ENCODE measurements at regions not wholly inside any gene's neighbourhood (a gene's known extent, or its start where the extent isn't known, plus 50 kb on each side); places are given as distances from the start of the nearest gene placed in this dataset.

DNA sequence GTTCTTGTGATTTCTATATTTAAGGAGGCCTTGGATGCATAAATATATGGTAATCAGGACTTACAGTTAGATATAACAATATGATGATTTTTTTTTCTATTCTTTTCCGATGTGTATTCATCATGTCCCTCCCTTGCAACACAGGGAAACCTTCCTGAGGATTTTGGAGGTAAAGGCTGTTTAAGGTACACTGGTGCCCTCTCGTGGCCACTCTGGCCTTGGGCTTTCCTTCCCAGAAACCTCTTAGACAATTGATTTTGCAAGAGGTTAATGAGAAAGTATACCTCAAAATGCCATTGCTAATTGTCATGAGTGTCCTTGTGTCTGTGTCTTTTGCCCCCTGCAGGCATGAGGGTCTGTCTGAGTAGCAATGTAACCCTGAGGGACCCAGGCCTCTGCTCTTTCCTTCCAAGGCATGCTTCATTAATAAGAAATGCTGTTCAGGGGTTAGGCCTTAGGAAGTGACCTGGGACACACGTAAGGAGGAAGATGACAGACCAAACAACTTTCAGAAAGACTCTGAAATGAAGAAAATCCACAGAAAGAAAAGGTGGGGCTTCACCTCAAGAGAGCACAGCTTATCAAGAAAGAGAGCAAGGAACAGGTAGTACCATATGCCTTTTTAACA is 70.3 kb upstream of the PPP2R3A start:
- Histone ChIP-seq H3K27me3 (ENCODE audit: control insufficient read depth, insufficient read depth, low read length) (no peaks in the 10 kb centered on the region), H2AFZ (ENCODE audit: low read length) (no peak overlapping the region), H3K9ac (ENCODE audit: insufficient read depth, low read length) (no peak overlapping the region), H3K4me3 (replicated peaks in 1 of 4; ENCODE audit: control extremely low read depth in 1 of 4, insufficient read depth in 1 of 4, low read depth in 3 of 4, low read length in 4 of 4) (no peak overlapping the region), H3K4me1 (ENCODE audit: control insufficient read depth, extremely low read depth, insufficient read depth, low read length) (peaks cover 2% of the 10 kb centered on the region), H3K27ac (ENCODE audit: insufficient read depth, low read length) (no peak overlapping the region), H4K20me1 (ENCODE audit: control insufficient read depth, extremely low read depth, insufficient read depth, low read length) (no peaks in the 10 kb centered on the region), H3K9me3 (ENCODE audit: control insufficient read depth, insufficient read depth, low read depth, low read length) (no peaks in the 10 kb centered on the region), H3K79me2 (ENCODE audit: control insufficient read depth, insufficient read depth, low read length) (no peaks in the 10 kb centered on the region), H3K36me3 (ENCODE audit: control insufficient read depth, insufficient read depth, low read length) (no peaks in the 10 kb centered on the region), H3K4me2 (ENCODE audit: extremely low read depth, insufficient read depth, low read length) (no peak overlapping the region)
- peak; percentile 63 to 83 for DNase-seq (ENCODE audit: low read depth in 2 of 2)
- TF ChIP-seq, protein P1, sequence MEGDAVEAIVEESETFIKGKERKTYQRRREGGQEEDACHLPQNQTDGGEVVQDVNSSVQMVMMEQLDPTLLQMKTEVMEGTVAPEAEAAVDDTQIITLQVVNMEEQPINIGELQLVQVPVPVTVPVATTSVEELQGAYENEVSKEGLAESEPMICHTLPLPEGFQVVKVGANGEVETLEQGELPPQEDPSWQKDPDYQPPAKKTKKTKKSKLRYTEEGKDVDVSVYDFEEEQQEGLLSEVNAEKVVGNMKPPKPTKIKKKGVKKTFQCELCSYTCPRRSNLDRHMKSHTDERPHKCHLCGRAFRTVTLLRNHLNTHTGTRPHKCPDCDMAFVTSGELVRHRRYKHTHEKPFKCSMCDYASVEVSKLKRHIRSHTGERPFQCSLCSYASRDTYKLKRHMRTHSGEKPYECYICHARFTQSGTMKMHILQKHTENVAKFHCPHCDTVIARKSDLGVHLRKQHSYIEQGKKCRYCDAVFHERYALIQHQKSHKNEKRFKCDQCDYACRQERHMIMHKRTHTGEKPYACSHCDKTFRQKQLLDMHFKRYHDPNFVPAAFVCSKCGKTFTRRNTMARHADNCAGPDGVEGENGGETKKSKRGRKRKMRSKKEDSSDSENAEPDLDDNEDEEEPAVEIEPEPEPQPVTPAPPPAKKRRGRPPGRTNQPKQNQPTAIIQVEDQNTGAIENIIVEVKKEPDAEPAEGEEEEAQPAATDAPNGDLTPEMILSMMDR (conservative IDR thresholded peaks at IDR 0.05 in 1 of 2, IDR thresholded peaks at IDR 0.05 in 1 of 2; ENCODE audit: low read depth in 1 of 2, low read length in 2 of 2), result peak; percentile 96 to 98
- no peak for TF ChIP-seq EZH2 (IDR thresholded peaks at IDR 0.05; ENCODE audit: low read length, missing control alignments)

DNA sequence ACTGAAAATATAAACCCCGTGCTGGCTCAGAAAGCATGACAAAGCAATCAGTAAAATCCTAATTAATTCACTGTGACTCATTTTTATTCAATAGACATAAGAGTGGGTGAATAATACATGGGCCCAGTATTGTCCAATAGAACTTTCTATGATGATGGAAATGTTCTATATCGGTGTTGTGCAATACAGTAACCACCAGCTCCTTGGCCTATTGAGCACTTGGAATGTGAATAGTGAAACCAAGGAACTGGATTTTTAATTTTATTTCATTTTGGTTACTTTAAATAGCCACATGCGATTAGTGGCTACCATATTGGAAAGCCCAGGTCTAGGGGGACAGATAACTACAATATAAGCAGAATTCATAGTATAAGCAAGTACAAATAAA is 69.8 kb upstream of the PPP2R3A start:
- Histone ChIP-seq H3K9me3 (ENCODE audit: control insufficient read depth, insufficient read depth, low read depth, low read length) (no peaks in the 10 kb centered on the region), H3K36me3 (ENCODE audit: control insufficient read depth, insufficient read depth, low read length) (no peaks in the 10 kb centered on the region), H3K4me3 (replicated peaks in 1 of 4; ENCODE audit: control extremely low read depth in 1 of 4, insufficient read depth in 1 of 4, low read depth in 3 of 4, low read length in 4 of 4) (no peak overlapping the region), H3K9ac (ENCODE audit: insufficient read depth, low read length) (no peak overlapping the region), H3K27me3 (ENCODE audit: control insufficient read depth, insufficient read depth, low read length) (no peaks in the 10 kb centered on the region), H3K4me2 (ENCODE audit: extremely low read depth, insufficient read depth, low read length) (no peak overlapping the region), H4K20me1 (ENCODE audit: control insufficient read depth, extremely low read depth, insufficient read depth, low read length) (no peaks in the 10 kb centered on the region), H3K4me1 (ENCODE audit: control insufficient read depth, extremely low read depth, insufficient read depth, low read length) (peaks cover 2% of the 10 kb centered on the region), H3K79me2 (ENCODE audit: control insufficient read depth, insufficient read depth, low read length) (no peaks in the 10 kb centered on the region), H3K27ac (ENCODE audit: insufficient read depth, low read length) (no peak overlapping the region), H2AFZ (ENCODE audit: low read length) (no peak overlapping the region)
- TF ChIP-seq, protein P1 (conservative IDR thresholded peaks at IDR 0.05 in 1 of 2, IDR thresholded peaks at IDR 0.05 in 1 of 2; ENCODE audit: low read depth in 1 of 2, low read length in 2 of 2), result no peak
- TF ChIP-seq EZH2 (IDR thresholded peaks at IDR 0.05; ENCODE audit: low read length, missing control alignments), result no peak
- DNase-seq (ENCODE audit: low read depth in 2 of 2), result peak; percentile 26 to 56

DNA sequence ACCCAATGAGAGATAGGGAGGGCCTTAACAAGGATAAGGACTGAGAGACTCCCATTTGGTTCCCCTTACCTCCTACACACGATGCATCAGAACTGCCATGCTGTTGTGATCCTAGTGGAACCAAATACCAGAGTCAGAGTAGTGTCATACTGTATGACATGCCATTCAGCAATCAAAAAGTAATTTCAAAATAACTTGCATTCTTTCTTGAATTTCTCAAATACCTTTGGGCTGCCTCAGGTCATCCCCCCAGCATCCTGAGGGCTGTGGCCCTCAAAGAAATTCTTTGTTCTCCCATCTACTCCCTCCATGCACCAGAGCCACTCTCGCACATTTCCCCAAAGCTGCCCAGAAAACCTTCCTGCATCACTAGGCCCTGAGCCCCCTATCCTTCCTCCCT is 68.9 kb upstream of the PPP2R3A start:
- DNase-seq (ENCODE audit: low read depth in 2 of 2), result peak in 1 of 2 donors; percentile 55
- Histone ChIP-seq H3K4me2 (ENCODE audit: extremely low read depth, insufficient read depth, low read length) (no peak overlapping the region), H3K79me2 (ENCODE audit: control insufficient read depth, insufficient read depth, low read length) (no peaks in the 10 kb centered on the region), H3K27me3 (ENCODE audit: control insufficient read depth, insufficient read depth, low read length) (no peaks in the 10 kb centered on the region), H3K36me3 (ENCODE audit: control insufficient read depth, insufficient read depth, low read length) (no peaks in the 10 kb centered on the region), H3K4me1 (ENCODE audit: control insufficient read depth, extremely low read depth, insufficient read depth, low read length) (peaks cover 2% of the 10 kb centered on the region), H3K9ac (ENCODE audit: insufficient read depth, low read length) (no peak overlapping the region), H4K20me1 (ENCODE audit: control insufficient read depth, extremely low read depth, insufficient read depth, low read length) (no peaks in the 10 kb centered on the region), H3K9me3 (ENCODE audit: control insufficient read depth, insufficient read depth, low read depth, low read length) (no peaks in the 10 kb centered on the region), H3K4me3 (replicated peaks in 1 of 4; ENCODE audit: control extremely low read depth in 1 of 4, insufficient read depth in 1 of 4, low read depth in 3 of 4, low read length in 4 of 4) (no peak overlapping the region), H2AFZ (ENCODE audit: low read length) (peak overlapping the region; percentile 36), H3K27ac (ENCODE audit: insufficient read depth, low read length) (peak overlapping the region; percentile 46)
- TF ChIP-seq, protein P1 (conservative IDR thresholded peaks at IDR 0.05 in 1 of 2, IDR thresholded peaks at IDR 0.05 in 1 of 2; ENCODE audit: low read depth in 1 of 2, low read length in 2 of 2), result no peak
- no peak for TF ChIP-seq EZH2 (IDR thresholded peaks at IDR 0.05; ENCODE audit: low read length, missing control alignments)
